LNCaP clone FGC (cell line): ENCODE measurements at regions not wholly inside any gene's neighbourhood (a gene's known extent, or its start where the extent isn't known, plus 50 kb on each side); places are given as distances from the start of the nearest gene placed in this dataset.
"Not testable (repeated sequence)": the region's sequence is repeated elsewhere in the genome, so short reads cannot be mapped to it uniquely, and the experiment has no call there.

Source experiments
- DNase-seq: peaks from one replicate; pipeline ENCODE4 v3.0.0-alpha.2; 2011; ENCODE audit warnings: low read depth
- H3K4me3 ChIP-seq: 2 replicates; pipeline ENCODE4 v1.5.1; 2011; ENCODE audit warnings: mild to moderate bottlenecking, low read depth, low read length, control low read depth
- TF ChIP-seq, protein P1 (sequence below): IDR thresholded peaks from 2 replicates; pipeline ENCODE4 v1.5.1; 2012; ENCODE audit warnings: mild to moderate bottlenecking; ENCODE audit not compliant: control insufficient read depth, insufficient read depth; ENCODE audit errors: extremely low read depth

DNA sequence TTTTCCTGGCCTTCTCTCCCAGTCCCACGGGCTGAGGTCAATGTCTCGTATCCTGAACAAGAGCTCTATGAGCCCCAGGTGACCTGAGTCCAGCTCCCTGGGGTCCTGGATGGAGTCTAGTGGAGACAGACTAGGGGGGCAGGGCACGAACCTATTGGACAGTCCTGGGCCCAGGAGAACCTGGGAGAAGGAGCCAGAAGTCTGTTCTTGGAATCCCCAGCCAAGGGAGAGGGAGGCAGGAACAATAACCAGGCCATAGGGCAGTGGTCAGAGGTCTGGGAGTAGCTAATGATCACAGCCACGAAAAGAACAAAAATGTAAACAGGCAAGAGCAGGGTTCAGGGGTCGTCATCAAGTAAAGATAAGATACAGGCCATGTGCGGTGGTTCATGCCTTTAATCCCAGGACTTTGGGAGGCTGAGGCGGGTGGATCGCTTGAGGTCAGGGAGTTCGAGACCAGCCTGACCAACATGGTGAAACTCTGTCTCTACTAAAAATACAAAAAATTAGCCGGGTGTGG lies 60.8 kb downstream of the COPRS start:
- TF ChIP-seq, protein P1, sequence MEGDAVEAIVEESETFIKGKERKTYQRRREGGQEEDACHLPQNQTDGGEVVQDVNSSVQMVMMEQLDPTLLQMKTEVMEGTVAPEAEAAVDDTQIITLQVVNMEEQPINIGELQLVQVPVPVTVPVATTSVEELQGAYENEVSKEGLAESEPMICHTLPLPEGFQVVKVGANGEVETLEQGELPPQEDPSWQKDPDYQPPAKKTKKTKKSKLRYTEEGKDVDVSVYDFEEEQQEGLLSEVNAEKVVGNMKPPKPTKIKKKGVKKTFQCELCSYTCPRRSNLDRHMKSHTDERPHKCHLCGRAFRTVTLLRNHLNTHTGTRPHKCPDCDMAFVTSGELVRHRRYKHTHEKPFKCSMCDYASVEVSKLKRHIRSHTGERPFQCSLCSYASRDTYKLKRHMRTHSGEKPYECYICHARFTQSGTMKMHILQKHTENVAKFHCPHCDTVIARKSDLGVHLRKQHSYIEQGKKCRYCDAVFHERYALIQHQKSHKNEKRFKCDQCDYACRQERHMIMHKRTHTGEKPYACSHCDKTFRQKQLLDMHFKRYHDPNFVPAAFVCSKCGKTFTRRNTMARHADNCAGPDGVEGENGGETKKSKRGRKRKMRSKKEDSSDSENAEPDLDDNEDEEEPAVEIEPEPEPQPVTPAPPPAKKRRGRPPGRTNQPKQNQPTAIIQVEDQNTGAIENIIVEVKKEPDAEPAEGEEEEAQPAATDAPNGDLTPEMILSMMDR, result no peak
- H3K4me3 ChIP-seq, result no peak overlapping the region
- DNase-seq, result no peak

DNA sequence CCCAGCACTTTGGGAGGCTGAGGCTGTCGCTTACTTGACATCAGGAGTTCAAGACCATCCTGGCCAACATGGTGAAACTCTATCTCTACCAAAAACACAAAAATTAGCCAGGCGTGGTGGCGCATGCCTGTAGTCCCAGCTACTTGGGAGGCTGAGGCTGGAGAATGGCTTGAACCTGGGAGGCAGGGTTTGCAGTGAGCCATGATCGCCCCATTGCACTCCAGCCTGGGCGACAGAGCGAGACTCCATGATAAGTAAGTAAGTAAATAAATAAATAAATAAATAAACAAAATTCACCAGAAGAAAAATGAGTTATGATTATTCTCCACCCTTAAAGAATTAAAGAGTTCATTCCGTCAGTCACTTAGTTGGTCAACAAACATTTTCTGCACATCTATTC lies 63.1 kb downstream of the COPRS start:
- not testable (repeated sequence) for DNase-seq, H3K4me3 ChIP-seq

DNA sequence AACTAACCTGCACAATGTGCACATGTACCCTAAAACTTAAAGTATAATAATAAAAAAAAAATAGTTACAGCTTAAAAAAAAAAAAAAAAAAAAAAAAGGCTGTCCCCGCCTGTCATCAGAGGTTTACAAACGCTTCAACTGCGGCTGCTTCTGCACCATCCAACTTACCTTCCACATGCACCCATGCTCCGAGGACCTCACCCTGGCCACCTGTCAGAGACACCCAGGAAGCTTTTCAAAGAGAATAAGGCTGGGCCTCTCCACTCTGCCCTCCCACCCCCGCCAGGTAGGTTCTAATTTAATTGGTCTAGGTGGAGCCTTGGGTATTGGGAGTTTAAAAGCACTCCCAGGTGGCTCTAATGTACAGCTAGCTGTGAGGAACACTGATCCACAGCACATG lies 64.9 kb downstream of the COPRS start:
- TF ChIP-seq, protein P1, result no peak
- H3K4me3 ChIP-seq, result no peak overlapping the region

DNA sequence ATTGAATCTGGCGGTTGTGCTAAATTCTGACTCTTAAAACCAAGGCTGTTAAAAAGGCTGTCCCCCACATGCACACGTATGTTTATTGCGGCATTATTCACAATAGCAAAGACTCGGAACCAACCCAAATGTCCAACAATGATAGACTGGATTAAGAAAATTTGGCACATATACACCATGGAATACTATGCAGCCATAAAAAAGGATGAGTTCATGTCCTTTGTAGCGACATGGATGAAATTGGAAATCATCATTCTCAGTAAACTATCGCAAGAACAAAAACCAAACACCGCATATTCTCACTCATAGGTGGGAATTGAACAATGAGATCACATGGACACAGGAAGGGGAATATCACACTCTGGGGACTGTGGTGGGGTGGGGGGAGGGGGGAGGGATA lies 65.4 kb downstream of the COPRS start:
- not testable (repeated sequence) for H3K4me3 ChIP-seq, DNase-seq

More for the DNA sequence above, 64.9 kb downstream of the COPRS start:
- no peak for DNase-seq

DNA sequence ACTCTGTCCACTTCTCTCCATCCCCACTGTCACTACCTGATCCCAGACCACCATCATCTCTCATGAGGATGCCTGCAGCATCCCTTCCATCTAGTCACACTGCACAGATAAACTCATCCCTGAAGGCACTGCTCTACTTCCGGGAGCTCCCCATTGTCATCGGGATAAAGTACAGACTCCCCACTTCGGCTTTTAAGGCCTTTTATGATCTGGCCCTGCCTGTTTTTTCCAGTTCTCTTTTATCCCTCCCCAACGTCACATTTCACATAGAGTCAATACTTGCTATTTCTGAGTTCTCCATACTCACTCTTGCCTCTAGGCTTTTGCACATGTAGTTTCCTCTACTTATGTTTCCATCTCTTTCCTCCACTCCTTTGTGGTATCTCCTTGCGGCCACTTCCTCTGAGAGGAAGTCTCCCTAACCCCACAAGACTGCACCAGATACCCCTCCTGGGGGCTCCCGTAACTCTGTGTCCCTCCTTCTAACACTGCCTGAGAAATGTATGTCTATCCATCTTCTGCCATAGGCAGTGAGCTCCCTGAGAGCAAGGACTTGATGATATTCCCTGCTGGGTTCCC lies 66.9 kb downstream of the COPRS start:
- DNase-seq, result no peak
- TF ChIP-seq, protein P1, result no peak
- H3K4me3 ChIP-seq, result no peak overlapping the region

DNA sequence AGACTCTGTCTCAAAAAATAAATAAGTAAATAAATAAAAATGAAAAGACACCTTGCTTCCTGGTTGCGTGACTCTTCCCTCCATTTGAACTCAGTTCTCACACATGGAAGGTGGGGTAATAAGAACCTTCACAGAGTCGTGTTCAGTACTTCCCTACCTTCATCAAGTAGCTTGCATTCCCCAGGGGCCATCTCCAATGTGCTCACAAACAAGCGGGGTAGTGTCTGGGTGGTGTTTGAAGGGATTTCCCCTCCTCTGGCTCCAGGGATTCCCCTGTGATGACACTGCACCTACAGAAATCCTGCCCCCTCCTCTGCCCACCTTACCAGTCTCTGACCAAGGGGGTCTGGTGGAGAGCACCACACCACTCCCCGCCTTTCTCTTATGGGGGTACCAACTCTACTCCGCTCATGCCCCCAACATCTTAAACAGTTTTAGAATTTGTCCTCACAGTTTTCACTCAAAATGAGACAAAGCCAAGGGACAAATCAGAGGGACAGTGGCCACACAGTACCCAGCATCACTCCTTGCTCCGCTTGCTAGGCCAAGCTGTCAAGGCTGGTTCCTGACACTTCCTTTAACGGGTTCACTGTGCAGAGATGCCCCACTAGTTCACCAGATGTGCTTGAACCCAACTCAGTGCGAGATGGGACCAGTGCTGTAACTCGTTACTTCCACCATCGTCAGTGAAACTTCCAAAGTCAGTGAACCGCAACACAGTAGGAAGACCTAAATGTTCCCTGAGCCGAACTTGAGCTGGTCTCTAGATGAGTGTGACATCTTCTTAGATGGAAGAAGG lies 69.1 kb downstream of the COPRS start:
- H3K4me3 ChIP-seq, result no peak overlapping the region
- no peak for DNase-seq
- TF ChIP-seq, protein P1, result no peak

DNA sequence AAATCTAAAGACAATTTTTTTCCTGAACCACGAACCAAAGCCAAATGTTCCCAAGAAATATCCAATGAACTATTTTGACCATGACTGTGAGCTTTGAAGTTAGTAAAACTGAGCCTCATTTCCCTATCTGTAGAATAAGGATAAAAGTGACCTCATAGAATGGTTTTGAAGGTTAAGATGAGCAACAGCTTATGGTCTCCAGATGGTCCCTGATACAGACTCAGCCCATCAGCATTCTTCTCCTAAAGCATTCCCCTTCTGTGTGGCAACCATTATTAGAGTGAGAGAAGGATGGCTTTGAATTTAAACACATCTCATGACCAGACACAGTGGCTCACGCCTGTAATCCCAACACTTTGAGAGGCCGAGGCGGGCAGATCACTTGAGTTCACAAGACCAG lies 70.1 kb downstream of the COPRS start:
- DNase-seq, result no peak
- TF ChIP-seq, protein P1, result no peak
- H3K4me3 ChIP-seq, result no peak overlapping the region

DNA sequence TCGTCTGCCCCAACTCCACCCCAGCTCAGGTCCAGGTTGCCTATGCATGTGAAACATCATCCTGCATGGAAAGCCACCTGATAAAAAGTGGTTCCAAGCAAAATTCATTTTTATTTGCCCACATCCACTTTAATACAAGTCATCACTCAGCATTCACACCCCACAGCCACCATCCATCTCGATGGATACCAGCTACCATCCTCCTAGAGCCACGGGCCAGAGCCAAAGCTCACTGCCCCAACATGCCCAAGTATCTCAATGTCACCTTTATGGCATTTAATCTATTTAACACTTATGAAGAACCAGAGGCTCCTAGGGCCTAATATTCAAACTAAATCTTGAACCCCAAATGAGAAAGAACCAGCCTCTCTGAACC lies 70.5 kb downstream of the COPRS start:
- no peak overlapping the region for H3K4me3 ChIP-seq
- TF ChIP-seq, protein P1, result no peak
- DNase-seq, result no peak
